GM12878 (cell line): ENCODE measurements at regions not wholly inside any gene's neighbourhood (a gene's known extent, or its start where the extent isn't known, plus 50 kb on each side); places are given as distances from the start of the nearest gene placed in this dataset.

Experiments used
- ATAC-seq: fragments of 200-7000 bp; cut with Tn5 transposase; 3 replicates; pipeline ENCODE4 v1.9.1; 2020; ENCODE audit warnings: mild to moderate bottlenecking, moderate library complexity
- BruUV-seq: library from RNA; stranded (reverse); fragments of 400-500 nt; replicated peaks from 2 replicates; lab custom pipeline; 2021; lab: Mats Ljungman, UMichigan
- CTCF ChIA-PET: fragments of 300-600 bp; sonication (Branson Sonifier 250); formaldehyde crosslinking; extraction: SDS; loops from one replicate; lab custom pipeline; 2021; ENCODE audit warnings: inconsistent platforms; lab: Yijun Ruan, JAX
- POLR2A ChIA-PET: fragments of 350-600 bp; formaldehyde crosslinking; extraction: SDS; loops from one replicate; lab custom pipeline; 2021; ENCODE audit warnings: inconsistent platforms; lab: Charles Lee
- RAD21 ChIA-PET: fragments of 300-600 bp; sonication (Branson Sonifier 250); formaldehyde crosslinking; loops from one replicate; lab custom pipeline; 2023; ENCODE audit warnings: antibody characterized with exemption; ENCODE audit not compliant: unreplicated experiment; lab: Charles Lee
- SMC1A ChIA-PET: fragments of 300-600 bp; sonication (Branson Sonifier 250); formaldehyde crosslinking; loops from one replicate; lab custom pipeline; 2023; ENCODE audit not compliant: unreplicated experiment, uncharacterized antibody; lab: Charles Lee
- DNase-seq: peaks from one replicate; pipeline ENCODE4 v3.0.0-alpha.2; 2011; ENCODE audit warnings: low read depth, low spot score
- FAIRE-seq: peaks from 3 replicates; lab custom pipeline; 2011; peaks lifted over from hg19 to GRCh38; lab: Jason Lieb, UNC
- H2AFZ ChIP-seq: 2 replicates; pipeline ENCODE4 v1.6.0; 2011; ENCODE audit warnings: low read depth, low read length, control low read depth; ENCODE audit not compliant: control insufficient read depth
- H3K27ac ChIP-seq: 2 replicates; pipeline ENCODE4 v1.5.1; 2011; ENCODE audit warnings: control low read depth; ENCODE audit not compliant: control insufficient read depth, insufficient read depth
- H3K27me3 ChIP-seq, 2 experiments: replicated peaks in 1 of 2; 2 replicates each; pipeline versions ENCODE4 v1.6.0 to v1.6.1; 2011; ENCODE audit warnings: low read length in 1 of 2; ENCODE audit not compliant: control insufficient read depth in 2 of 2, insufficient read depth in 2 of 2
- H3K36me3 ChIP-seq, 2 experiments: 2 replicates each; pipeline ENCODE4 v1.5.1; 2011; ENCODE audit warnings: low read length in 1 of 2; ENCODE audit not compliant: control insufficient read depth in 2 of 2, insufficient read depth in 2 of 2
- H3K4me1 ChIP-seq: 2 replicates; pipeline ENCODE4 v1.6.1; 2011; ENCODE audit warnings: mild to moderate bottlenecking, low read length, moderate library complexity, mixed read lengths; ENCODE audit not compliant: control insufficient read depth, insufficient read depth
- H3K4me2 ChIP-seq: 2 replicates; pipeline ENCODE4 v1.6.0; 2011; ENCODE audit warnings: control low read depth; ENCODE audit not compliant: control insufficient read depth, insufficient read depth
- H3K4me3 ChIP-seq: fragments of 200-600 bp; sonication (generic); 2 replicates; pipeline ENCODE4 v1.5.1; 2016
- H3K79me2 ChIP-seq: 2 replicates; pipeline ENCODE4 v1.6.0; 2011; ENCODE audit warnings: low read length; ENCODE audit not compliant: control insufficient read depth, insufficient read depth
- H3K9ac ChIP-seq: 2 replicates; pipeline ENCODE4 v1.8.0; 2011; ENCODE audit warnings: low read length, control low read depth, mixed read lengths; ENCODE audit not compliant: control insufficient read depth, insufficient read depth
- H3K9me3 ChIP-seq: replicated peaks from 3 replicates; pipeline ENCODE4 v1.5.1; 2011; ENCODE audit warnings: mild to moderate bottlenecking, low read length; ENCODE audit not compliant: control insufficient read depth, insufficient read depth
- H4K20me1 ChIP-seq: 2 replicates; pipeline ENCODE4 v1.6.0; 2011; ENCODE audit not compliant: control insufficient read depth, insufficient read depth
- BMI1 ChIP-seq: fragments of 450-650 bp; IDR thresholded peaks from 2 replicates; pipeline ENCODE4 v1.6.1; 2016; ENCODE audit warnings: mild to moderate bottlenecking, moderate library complexity, borderline replicate concordance
- MEF2B ChIP-seq: fragments of 450-650 bp; IDR thresholded peaks from 2 replicates; pipeline ENCODE4 v1.6.1; 2018; ENCODE audit warnings: mild to moderate bottlenecking, moderate library complexity; ENCODE audit not compliant: partially characterized antibody, poor library complexity, severe bottlenecking
- POLR2AphosphoS5 ChIP-seq: IDR thresholded peaks from 2 replicates; pipeline ENCODE4 v1.6.1; 2011; ENCODE audit warnings: mild to moderate bottlenecking, low read length, inconsistent platforms
- SMAD1 ChIP-seq: fragments of 450-650 bp; IDR thresholded peaks from 2 replicates; pipeline ENCODE4 v1.6.1; 2018; ENCODE audit warnings: mild to moderate bottlenecking, low read depth; ENCODE audit not compliant: partially characterized antibody
- SMARCA5 ChIP-seq: fragments of 450-650 bp; IDR thresholded peaks from 2 replicates; pipeline ENCODE4 v1.6.1; 2017; ENCODE audit warnings: mild to moderate bottlenecking
- STAT3 ChIP-seq: IDR thresholded peaks from 2 replicates; pipeline ENCODE4 v1.6.1; 2011; ENCODE audit warnings: low read depth, low read length, improper control_type of control experiment
- TCF3 ChIP-seq: IDR thresholded peaks from 2 replicates; pipeline ENCODE4 v1.6.1; 2012; ENCODE audit warnings: low read depth, mild to moderate bottlenecking, low read length, borderline replicate concordance; ENCODE audit not compliant: insufficient read depth
- ZNF217 ChIP-seq: fragments of 450-650 bp; IDR thresholded peaks from 2 replicates; pipeline ENCODE4 v1.6.1; 2017; ENCODE audit warnings: antibody characterized with exemption, mild to moderate bottlenecking
- WGBS: methylation state at CpG from one replicate; pipeline ENCODE4 v1.1.6; 2016; ENCODE audit warnings: low lambda C conversion rate; ENCODE audit not compliant: insufficient replicate concordance, insufficient coverage; ENCODE audit errors: missing lambda C conversion rate; 5-methylcytosine and 5-hydroxymethylcytosine counted together
- in situ Hi-C: fragments of 300-500 bp; cut with MboI; formaldehyde crosslinking; loops from 9 replicates; pipeline ENCODE4 v1.14.3; 2018; ENCODE audit warnings: mixed read lengths
- intact Hi-C: fragments of 100-400 bp; cut with micrococcal nuclease; formaldehyde crosslinking; loops from one replicate; pipeline ENCODE4 v1.14.2; 2022; ENCODE audit not compliant: unreplicated experiment
- TF ChIP-seq, protein P1 (sequence below), 3 experiments: IDR thresholded peaks in 2 of 3; conservative IDR thresholded peaks in 1 of 3; 2 replicates each; pipeline ENCODE4 v1.5.1; 2011; ENCODE audit warnings: low read depth in 3 of 3, low read length in 3 of 3, mild to moderate bottlenecking in 3 of 3, control low read depth in 2 of 3, moderate library complexity in 2 of 3, inconsistent platforms in 1 of 3, mixed read lengths in 1 of 3; ENCODE audit not compliant: control insufficient read depth in 2 of 3, insufficient read depth in 1 of 3; ENCODE audit errors: extremely low read depth in 1 of 3
- TF ChIP-seq, protein P2 (sequence below): fragments of 450-650 bp; conservative IDR thresholded peaks from 2 replicates; pipeline ENCODE4 v1.6.1; 2017; ENCODE audit warnings: mild to moderate bottlenecking, moderate library complexity

DNA sequence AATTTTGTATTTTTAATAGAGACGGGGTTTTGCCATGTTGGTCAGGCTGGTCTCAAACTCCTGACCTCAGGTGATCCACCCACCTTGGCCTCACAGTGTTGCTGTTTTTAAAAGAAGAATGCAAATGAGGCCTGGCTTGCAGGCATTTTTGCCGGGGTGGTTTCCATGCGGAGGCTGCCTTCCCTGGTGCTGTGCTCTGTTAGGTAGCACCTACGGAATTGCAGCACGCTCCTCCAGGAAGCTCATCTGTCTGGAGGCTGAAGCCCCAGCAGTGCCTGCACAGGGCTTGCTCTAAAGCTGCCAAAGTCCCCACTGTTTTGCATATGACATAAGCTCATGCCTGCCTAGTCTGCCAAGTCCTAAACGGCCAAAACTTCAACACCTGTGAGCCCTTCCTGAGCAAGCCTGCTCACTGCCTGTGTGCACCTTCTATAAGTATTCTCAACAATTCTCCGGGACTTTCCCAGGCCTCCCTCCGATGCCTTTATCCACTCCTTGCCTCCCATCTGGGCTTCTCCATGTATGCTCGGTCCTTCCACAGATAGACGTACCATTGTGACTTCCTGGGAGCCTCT lies 551.3 kb upstream of the RAB6C start (continued):
- TF ChIP-seq, protein P1, sequence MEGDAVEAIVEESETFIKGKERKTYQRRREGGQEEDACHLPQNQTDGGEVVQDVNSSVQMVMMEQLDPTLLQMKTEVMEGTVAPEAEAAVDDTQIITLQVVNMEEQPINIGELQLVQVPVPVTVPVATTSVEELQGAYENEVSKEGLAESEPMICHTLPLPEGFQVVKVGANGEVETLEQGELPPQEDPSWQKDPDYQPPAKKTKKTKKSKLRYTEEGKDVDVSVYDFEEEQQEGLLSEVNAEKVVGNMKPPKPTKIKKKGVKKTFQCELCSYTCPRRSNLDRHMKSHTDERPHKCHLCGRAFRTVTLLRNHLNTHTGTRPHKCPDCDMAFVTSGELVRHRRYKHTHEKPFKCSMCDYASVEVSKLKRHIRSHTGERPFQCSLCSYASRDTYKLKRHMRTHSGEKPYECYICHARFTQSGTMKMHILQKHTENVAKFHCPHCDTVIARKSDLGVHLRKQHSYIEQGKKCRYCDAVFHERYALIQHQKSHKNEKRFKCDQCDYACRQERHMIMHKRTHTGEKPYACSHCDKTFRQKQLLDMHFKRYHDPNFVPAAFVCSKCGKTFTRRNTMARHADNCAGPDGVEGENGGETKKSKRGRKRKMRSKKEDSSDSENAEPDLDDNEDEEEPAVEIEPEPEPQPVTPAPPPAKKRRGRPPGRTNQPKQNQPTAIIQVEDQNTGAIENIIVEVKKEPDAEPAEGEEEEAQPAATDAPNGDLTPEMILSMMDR (IDR thresholded peaks at IDR 0.05 in 2 of 3, conservative IDR thresholded peaks at IDR 0.05 in 1 of 3; ENCODE audit: control insufficient read depth in 2 of 3, extremely low read depth in 1 of 3, insufficient read depth in 1 of 3, low read depth in 3 of 3, low read length in 3 of 3), result no peak
- TF ChIP-seq STAT3 (no peak), SMARCA5 (no peak), BMI1 (no peak), TCF3 (no peak), POLR2AphosphoS5 (no peak)
- TF ChIP-seq, protein P2, sequence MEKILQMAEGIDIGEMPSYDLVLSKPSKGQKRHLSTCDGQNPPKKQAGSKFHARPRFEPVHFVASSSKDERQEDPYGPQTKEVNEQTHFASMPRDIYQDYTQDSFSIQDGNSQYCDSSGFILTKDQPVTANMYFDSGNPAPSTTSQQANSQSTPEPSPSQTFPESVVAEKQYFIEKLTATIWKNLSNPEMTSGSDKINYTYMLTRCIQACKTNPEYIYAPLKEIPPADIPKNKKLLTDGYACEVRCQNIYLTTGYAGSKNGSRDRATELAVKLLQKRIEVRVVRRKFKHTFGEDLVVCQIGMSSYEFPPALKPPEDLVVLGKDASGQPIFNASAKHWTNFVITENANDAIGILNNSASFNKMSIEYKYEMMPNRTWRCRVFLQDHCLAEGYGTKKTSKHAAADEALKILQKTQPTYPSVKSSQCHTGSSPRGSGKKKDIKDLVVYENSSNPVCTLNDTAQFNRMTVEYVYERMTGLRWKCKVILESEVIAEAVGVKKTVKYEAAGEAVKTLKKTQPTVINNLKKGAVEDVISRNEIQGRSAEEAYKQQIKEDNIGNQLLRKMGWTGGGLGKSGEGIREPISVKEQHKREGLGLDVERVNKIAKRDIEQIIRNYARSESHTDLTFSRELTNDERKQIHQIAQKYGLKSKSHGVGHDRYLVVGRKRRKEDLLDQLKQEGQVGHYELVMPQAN, result no peak

DNA sequence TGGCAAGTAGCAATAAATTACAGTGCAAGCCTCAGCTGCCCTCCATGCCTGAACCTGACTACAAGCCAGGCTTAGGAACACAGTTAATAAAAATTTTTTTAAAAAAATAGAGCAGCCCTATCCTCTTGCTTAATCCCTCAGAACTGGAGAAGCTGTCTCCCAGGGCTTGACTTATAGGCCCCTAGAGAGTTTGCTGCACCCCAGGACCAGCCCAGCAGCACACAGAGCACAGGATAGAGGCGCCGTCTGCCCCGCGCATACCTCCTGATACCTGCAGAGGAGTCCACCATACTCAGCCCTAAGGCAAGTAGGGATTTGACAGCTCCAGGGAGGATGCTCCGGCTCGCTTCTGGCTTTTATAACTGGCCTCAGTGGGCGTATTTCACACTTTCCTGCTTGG lies 548.6 kb upstream of the RAB6C start:
- 51% methylated on average over 7 of the region's 7 CpGs for WGBS
- BruUV-seq, result no TSS peak
- SMC1A ChIA-PET, result no interaction called here
- no peak overlapping the region for H3K27ac ChIP-seq
- no peak overlapping the region for H3K9ac ChIP-seq
- H3K9me3 ChIP-seq, result no peaks in the 10 kb centered on the region
- no peak overlapping the region for H3K4me2 ChIP-seq
- H4K20me1 ChIP-seq, result no peaks in the 10 kb centered on the region
- in situ Hi-C loops (no loop called here), intact Hi-C loops (no loop called here)
- H2AFZ ChIP-seq, result no peak overlapping the region
- no peak for DNase-seq
- POLR2A ChIA-PET, result no interaction called here
- ATAC-seq, result no peak
- H3K79me2 ChIP-seq, result no peaks in the 10 kb centered on the region
- no peaks in the 10 kb centered on the region for H3K27me3 ChIP-seq
- H3K4me3 ChIP-seq, result no peak overlapping the region
- H3K4me1 ChIP-seq, result no peaks in the 10 kb centered on the region
- H3K36me3 ChIP-seq, result no peaks in the 10 kb centered on the region
- FAIRE-seq, result no peak
- RAD21 ChIA-PET, result no interaction called here
- TF ChIP-seq MEF2B (no peak), SMAD1 (no peak), ZNF217 (no peak)
- CTCF ChIA-PET, result no interaction called here
